Occipital lobe (tissue), 1 donor: ENCODE measurements at regions not wholly inside any gene's neighbourhood (a gene's known extent, or its start where the extent isn't known, plus 50 kb on each side); places are given as distances from the start of the nearest gene placed in this dataset.
"Not testable (repeated sequence)": the region's sequence is repeated elsewhere in the genome, so short reads cannot be mapped to it uniquely, and the experiment has no call there.

ENCODE experiments used
- DNase-seq: peaks from one replicate; lab custom pipeline; 2025; lab: John Stamatoyannopoulos, UW

DNA sequence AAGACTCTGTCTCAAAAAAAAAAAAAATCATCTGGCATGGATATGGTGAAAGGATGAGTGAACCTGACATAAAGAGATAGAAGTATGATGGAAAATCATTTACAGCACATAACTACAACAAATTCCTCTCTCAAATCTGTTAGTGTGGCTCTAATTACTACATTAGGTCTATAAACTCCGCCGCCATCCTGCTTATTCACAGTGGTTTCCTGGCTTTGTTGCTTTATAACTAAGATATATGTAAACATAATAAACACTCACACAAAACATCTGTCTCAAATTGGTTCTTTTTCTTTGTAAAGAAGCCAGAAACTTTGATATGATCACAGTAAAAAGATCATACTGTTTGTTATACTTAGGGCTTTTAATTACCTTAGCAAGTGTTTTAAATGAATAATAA, 412.6 kb upstream of the FAM98A start:
- DNase-seq: no peak

DNA sequence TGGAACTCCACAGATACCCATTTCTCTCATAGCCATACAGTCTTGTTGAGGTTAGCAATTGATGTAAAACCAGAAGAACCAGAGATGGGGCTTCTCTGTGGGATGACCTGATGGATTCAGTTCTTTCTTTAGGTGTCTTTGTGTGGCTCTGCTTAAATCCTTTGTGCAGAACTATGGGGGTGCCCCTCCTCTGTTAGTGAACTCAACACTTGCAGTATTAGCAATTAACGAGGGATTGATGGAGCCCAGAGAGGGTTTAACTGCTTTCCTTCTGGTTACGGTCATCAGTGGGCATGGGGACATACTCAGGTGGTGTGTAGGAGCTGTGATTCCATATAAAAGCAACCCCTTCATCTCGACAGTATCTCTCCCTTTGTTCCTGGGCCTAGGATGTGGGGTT, 406.8 kb upstream of the FAM98A start:
- DNase-seq: no peak

DNA sequence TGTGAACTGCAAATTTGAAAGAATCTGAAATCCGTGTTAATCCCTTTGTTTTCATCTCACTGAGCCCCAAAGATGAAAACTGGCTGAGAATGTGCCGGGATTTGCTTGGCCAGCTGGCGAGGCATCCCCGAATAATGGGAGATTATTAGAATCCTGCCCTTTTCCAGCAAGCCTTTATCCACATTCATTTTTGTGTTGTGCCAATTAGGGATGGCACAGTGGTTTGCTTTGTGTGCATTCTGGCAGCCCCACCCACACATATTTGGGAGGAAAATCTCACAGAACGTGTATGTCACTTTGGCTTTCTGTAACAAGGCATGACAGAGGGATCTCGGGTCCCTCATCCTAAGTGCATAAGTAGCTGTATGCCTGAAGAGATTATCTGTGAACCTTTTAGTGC, 405.8 kb upstream of the FAM98A start:
- no peak for DNase-seq

DNA sequence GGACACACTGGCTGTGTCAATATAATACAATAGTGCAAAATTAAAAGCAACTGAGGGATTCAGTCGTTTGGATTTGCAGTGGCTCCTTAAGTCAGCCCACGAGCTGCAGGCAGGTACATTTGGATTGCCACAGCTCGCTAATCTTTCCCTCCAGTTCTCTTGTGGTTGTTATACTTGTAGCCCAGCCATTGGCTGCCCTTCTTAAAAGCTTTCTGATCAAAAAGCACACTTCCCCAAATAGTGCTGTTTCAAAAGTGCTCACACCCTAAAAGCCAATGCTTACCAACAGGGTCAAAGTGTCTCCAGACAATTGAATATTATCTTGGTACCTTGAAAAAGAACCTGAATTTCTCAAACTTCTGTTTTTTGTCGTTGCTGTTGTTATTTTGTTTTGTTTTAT, 404.7 kb upstream of the FAM98A start:
- no peak for DNase-seq

DNA sequence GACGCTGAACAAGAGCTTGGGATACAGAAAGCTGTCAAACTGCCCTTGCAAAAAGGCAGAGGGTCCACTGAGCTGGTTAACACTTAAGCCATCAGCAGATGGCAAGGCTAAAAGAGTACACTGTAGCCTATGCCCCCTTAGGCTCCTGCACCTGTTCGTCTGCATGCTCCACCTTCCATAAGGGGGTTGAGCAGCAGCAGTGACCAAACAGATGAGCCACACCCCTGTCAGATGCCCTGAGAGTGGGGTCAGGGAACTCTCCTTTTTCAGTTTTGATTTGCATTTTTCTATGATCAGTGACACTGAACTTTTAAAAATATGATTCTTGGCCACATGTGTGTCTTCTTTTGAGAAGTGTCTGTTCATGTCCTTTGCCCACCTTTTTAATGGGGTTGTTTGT, 402.5 kb upstream of the FAM98A start:
- DNase-seq: no peak

DNA sequence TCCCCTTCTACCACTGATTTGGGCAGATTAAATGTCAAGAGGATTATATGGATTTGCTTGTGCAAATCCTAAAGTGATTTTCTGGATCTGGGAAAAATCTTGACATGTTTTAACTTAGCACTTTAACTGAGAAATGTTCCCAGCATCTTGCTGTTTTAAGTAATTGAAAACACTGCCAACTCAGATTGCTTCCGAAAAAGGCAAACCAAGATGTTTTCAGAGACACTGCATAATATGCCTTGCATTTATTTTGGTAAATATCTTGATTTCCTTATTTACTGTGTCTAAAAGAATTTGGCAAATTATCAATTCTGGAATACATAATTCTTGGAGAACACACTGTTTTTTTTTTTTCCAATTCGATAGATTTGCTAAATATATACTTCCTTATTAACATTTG, 385.0 kb upstream of the FAM98A start:
- no peak for DNase-seq

DNA sequence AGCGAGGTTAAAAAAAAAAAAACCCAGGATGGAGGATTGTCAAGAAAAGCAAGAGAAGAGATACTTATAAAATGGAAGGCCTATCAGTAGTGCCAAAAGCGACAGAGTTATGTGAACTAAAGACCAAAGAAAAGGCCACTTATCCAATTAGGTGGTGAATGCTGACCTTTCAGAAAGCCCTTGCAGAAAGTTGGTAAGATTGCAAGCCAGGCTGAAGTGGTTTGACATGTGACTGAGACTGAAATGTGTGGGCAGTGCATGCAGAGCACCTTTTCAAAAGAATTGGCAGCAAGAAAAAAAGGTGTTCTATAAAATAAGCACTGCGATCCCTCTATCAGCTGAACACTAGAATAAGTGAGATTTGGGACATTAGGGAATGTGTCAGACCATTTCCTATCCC, 379.4 kb upstream of the FAM98A start:
- no peak for DNase-seq

DNA sequence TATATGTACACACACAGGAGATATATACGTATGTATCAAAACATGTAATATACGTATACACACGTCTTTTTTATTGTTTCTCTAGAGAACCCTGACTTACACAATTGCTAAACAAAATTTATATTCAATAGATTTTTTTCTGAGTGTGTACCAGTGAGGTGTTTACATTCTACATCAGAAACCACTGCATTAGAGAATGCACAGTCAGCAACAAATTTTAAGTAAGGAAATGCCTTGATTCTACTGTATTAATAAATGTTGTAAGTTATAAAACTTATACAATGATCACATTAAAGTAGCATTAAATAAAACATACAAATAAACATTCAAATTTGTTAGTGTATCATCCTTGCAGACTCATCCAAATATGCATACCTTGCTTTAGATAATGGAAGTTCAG, 376.4 kb upstream of the FAM98A start:
- no peak for DNase-seq

DNA sequence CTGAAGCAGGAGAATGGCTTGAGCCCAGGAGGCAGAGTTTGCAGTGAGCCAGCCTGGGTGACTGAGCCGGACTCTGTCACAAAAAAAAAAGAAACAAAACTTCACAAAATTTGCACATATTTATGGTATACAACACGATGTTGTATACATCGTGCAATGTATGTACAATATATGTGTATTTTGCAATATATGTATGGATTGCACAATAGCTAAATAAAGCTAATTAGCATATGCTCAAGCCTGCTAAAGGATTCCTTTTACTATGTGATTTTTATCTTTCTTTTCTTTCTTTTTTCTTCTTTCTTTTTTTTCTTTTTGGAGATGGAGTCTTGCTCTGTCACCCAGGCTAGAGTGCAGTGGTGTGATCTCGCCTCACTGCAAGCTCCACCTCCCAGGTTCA, 368.0 kb upstream of the FAM98A start:
- DNase-seq: no peak

DNA sequence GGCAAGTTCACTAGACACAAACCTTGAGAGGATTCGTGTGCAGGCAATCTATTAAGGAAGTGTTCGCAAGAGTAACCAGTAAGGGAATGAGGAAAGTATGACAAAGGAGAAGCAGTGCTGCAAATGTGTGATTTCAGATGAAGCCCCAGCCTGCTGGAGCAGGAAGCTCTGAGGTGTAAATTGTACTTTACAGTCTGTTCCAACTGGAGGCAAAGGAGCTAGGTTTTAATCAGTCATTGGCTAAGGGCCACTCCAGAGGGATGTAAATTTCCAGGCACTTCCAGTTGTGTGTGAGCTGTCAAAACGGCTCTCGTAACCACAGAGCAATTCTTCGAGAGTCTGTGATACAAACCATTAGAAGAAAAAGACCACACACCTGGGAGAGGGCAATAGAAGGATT, 359.5 kb upstream of the FAM98A start:
- DNase-seq: no peak

DNA sequence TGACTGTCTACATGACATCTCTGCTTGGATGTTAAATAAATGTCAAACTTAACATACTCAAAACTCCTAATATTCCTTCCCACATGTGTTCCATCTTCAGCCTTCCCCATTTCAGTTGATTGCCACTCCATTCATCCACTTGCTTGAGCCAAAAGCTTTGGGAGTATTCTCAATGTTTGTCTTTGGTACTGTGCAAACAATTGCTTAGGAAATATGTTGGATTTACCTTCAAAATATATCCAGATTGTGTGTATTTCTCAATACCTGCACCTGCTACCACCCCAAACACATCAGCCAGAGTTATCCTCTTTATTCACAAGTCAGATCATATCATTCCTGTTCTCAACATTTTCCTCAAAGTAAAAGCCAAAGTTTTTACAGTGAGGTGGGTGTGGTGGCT, 350.3 kb upstream of the FAM98A start:
- DNase-seq: no peak

DNA sequence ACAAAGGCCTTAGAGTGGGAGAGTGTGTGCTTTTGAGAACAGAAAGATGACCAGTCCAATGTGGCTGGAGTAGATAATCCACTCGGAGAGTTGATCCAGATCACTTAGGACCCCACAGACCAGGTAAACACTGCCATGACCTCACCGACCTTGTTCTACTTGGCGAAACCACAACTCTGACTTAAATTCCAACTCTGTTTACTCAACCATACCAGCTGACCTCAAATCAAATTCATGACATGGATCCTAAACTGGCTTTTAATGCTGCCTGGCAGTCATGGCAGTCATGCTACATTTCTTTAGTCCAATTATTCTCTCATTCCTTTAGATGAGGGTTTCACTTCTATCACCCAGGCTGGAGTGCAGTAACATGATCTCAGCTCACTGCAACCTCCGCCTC, 347.1 kb upstream of the FAM98A start:
- no peak for DNase-seq

DNA sequence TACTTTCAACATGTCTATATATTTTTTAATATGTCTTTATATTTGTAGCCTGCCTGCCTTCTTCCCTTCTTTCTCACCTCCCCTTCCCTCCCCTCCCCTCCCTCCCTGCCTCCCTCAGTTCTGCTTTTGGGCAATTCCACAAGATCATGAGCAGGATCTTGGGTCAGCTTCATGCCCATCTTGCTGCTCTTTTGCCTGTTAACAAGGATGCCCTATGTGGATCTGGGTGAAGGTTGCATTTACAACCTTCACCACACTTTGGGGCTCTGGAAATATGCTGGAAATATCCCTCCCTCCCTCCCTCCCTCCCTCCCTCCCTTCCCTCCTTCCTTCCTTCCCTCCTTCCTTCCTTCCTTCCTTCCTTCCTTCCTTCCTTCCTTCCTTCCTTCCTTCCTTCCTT, 334.1 kb upstream of the FAM98A start:
- no peak for DNase-seq

DNA sequence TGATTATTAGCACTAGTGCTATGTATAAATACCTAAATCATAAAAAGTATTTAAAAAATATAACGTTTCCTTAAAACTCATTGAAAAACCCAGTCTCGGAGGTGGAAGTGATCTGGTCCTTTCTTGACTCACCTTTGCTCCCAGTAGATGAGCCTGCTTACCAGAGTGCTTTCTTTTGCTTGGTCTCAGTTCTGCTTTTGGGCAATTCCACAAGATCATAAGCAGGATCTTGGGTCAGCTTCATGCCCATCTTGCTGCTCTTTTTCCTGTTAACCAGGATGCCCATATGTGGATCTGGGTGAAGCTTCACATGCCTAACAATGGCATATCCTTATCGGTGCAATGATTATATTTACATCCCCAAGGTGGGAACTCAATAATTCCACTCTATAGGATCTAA, 332.1 kb upstream of the FAM98A start:
- no peak for DNase-seq

DNA sequence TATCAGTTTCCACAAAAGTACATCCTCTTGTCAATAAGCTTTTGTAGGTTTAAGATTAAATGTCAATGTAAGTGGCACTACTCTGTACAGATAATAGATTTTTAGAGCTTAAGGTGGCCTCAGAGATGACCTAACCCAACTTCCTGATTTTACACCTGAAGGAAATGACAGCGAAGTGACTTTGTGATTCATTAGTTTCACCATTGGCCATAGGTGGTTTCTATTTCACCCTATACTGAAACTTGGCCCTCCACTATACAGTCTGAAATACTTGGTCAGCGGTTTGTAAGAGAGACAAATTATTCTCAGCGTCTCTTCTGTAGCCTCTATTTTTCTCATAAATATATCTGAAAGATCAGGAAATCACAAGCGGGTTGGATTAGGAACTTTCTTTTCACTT, 330.4 kb upstream of the FAM98A start:
- DNase-seq: no peak

DNA sequence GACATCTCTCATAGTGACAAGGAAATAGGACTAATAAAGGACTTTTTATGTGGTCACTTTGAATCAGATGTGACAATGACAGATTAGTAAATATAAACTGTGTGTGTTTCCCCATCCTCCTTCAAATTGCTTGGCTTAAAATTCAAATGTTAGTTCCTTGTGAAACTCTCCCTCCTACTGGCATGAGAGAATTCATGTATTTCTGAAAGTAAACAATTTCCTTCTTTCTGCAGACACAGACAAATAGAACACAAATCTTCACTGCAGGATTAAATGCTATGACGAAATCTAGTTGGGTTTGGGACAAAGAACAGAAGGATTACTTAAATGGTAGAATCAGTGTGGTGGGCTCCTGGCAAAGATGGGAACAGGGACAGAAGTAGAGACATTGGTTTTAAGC, 328.7 kb upstream of the FAM98A start:
- DNase-seq: no peak

DNA sequence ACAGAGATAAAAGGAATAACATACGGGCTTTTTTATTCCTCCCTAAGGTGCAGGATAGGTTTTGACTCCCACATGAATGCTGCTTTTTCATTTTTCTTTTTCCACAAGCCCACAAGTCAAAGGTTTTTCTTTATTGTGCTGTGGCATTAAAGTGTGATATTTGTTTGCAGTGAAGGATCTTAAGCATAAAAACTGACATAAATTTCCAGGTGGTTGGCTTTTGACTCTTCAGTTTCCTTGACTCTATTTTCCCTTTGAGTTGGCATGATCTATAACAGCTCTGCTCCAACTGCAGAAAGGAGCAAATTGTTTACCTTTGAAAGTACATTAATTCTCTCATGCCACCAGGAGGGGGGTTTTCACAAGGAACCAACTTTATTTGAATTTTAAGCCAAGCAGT, 326.2 kb upstream of the FAM98A start:
- DNase-seq: no peak

DNA sequence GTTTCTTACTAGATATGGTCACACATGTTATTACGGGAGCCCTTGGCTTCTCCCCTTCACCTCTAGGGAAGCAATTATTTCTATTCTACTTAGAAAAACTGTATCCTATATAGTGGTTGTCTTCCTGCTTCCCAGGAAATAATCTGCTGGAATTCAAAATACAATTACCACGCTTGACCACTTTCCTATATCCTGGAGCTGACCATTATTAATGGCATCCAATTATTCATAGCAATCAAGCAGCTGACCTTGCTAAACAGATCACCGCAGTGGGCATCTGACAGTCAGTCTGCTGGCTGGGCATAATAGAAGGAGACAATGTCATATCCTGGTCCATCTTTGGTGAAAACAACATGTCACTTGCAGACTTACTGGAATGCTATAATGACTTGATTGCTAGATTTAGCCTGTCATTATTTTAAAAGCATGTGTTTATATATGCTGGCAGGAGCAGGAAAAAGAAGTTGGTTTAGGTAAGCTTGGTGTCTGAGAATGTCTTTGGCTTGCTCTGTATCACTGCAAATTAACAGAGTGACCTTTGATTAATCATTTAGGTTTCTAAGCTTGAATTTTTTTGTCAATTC, 325.6 kb upstream of the FAM98A start:
- DNase-seq: no peak

DNA sequence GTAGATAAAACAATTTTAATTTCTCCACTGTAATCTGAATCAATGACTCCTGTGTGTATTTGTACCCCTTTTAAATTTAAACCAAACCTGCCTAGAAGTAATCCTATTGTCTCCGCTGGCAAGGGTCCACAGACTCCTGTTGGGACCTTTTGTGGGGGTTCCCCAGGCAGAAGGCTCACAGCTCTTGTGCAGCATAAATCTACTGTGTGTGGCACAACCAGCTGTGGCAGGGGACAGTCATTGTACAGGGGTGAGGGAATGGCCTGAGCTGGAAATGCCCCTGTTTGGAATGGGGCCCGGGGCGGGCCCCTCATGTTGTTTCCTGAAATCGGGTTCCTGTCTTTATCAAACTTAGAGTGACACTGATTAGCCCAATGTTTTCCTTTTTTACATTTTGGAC, 318.2 kb upstream of the FAM98A start:
- DNase-seq: no peak

DNA sequence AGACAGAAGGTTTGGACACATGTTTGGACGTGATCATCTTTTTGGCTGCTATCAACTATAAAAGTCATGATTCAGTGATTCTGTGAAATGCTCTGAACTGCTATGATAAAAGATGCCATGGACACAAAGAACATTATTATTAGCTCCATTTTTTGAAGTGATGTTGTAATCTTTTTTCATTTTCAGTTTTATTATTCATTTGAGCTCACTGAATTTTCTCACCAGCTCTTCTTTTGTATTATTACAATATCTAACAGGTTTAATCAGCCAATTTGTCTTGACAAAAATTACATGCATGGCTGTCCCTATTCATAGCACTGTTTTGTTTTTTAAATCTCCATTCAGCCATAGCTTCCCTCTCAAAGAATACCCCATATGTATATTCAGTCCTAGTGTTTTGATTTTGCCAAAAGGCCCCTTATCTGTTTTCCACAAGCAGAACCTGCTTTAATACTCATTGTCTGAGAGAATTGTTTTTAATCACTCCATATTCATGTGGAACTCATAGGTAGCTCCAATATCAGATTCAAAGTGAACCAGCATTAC, 314.0 kb upstream of the FAM98A start:
- DNase-seq: no peak

DNA sequence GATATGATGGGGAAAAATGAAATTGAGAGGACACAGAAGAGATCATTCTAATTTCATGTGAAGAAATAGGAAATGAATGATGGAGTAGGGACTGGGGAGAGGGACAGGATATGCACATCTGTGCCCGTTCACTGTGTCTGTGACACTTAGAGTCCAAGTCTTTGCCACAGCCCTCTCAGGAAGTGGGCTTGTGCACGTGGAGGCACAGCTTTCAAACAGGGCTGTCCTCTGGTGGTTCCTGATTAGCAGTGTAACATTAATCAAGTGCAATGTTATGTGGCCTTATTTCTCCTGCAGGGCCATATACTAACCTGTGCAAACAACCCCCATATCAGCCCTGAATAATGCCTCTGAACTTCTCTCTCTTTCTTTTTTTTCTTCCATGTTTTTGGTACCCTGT, 312.2 kb upstream of the FAM98A start:
- DNase-seq: no peak

DNA sequence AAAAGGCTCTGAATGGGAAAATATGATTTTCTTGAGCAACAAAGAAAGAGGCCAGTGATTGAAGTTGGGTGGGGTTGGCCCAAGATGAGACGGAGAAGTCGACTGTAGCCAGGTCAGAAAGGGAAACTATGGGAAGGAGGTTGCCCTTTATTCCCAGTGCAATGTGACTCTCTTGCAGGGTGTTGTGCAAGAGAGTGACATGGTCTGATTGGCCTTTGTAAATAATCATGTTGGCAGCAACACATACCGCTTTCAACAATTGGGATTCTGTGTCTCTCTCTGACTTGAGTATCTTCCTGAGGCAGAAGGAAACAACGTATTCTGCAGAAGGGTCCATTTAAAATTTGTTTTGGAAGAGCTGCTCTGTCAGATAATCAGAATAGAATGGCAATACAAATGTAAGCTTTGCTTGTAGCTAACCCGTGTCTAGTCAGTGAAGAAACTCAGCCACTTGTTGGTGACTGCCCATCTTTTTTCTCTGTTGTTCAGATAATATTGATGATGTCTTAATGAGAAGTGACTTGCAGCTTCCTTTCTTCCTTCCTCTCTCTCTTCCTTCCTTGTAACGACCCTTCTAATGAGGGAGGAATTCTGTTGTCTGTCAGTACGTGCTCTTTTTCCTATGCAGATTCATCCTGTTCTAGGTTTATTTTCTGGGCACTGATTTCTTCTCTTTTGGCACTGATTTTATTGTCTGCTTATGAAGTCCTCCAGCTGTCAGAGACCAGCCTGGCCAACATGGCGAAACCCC, 311.0 kb upstream of the FAM98A start:
- DNase-seq: no peak

DNA sequence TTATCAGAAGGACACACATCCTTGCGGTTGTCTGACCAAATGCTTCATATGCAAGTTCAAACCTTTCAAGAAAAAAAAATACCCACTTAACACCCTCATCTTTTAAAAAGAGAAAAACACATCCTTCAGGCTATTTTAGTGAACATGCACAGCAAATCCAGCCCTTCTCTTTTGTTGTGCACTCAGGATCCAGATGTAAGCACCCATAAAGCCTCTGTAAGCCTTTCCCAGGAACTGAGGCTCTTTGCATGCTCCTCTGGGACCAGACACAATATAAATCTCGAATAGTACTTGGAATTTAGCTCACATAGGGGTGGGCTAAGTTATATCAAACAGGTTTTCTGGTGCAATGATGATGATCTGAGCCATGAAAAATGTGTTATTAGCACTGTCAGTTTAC, 308.8 kb upstream of the FAM98A start:
- DNase-seq: no peak

DNA sequence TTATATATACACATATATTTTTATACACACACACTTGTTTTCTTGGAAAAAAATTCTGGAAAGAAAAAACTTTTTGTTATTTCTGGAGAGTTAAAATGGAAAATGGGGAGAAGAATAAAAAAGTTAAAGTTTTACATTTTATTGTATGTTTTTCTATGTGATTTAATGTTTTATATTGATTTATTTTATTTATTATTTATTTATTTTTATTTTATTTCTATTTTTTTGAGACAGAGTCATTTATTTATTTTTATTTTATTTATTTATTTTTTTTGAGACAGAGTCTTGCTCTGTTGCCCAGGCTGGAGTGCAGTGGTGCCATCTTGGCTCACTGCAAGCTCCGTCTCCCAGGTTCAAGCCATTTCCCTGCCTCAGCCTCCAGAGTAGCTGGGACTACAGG, 307.0 kb upstream of the FAM98A start:
- not testable (repeated sequence) for DNase-seq
